Astrocyte (in vitro differentiated cells and primary cell): ENCODE measurements at regions not wholly inside any gene's neighbourhood (a gene's known extent, or its start where the extent isn't known, plus 50 kb on each side); places are given as distances from the start of the nearest gene placed in this dataset.
"Not testable (repeated sequence)": the region's sequence is repeated elsewhere in the genome, so short reads cannot be mapped to it uniquely, and the experiment has no call there.

Source experiments
- DNase-seq: peaks from one replicate; pipeline ENCODE4 v3.0.0-alpha.2; 2010; ENCODE audit warnings: low read depth
- FAIRE-seq: peaks from 2 replicates; lab custom pipeline; 2011; peaks lifted over from hg19 to GRCh38; lab: Jason Lieb, UNC
- H2AFZ ChIP-seq: 2 replicates; pipeline ENCODE4 v1.6.0; 2012; ENCODE audit warnings: low read depth, low read length, inconsistent platforms
- H3K27ac ChIP-seq: 2 replicates; pipeline ENCODE4 v1.5.1; 2011; ENCODE audit warnings: low read depth, low read length, inconsistent platforms
- H3K27me3 ChIP-seq: 2 replicates; pipeline ENCODE4 v1.6.0; 2011; ENCODE audit warnings: low read length, inconsistent platforms; ENCODE audit not compliant: insufficient read depth
- H3K36me3 ChIP-seq: 2 replicates; pipeline ENCODE4 v1.5.1; 2011; ENCODE audit warnings: low read length, inconsistent platforms; ENCODE audit not compliant: insufficient read depth
- H3K4me1 ChIP-seq: 2 replicates; pipeline ENCODE4 v1.5.1; 2011; ENCODE audit warnings: low read length, inconsistent platforms; ENCODE audit not compliant: insufficient read depth
- H3K4me2 ChIP-seq: 2 replicates; pipeline ENCODE4 v1.6.0; 2012; ENCODE audit warnings: low read length, inconsistent platforms
- H3K4me3 ChIP-seq: 2 replicates; pipeline ENCODE4 v1.5.1; 2011; ENCODE audit warnings: low read depth, mild to moderate bottlenecking, low read length, inconsistent platforms; ENCODE audit not compliant: insufficient read depth
- H3K79me2 ChIP-seq: 2 replicates; pipeline ENCODE4 v1.6.0; 2012; ENCODE audit warnings: mild to moderate bottlenecking, low read length, inconsistent platforms; ENCODE audit not compliant: insufficient read depth
- H3K9ac ChIP-seq: 2 replicates; pipeline ENCODE4 v1.6.0; 2012; ENCODE audit warnings: mild to moderate bottlenecking, low read length, inconsistent platforms
- H3K9me3 ChIP-seq: 2 replicates; pipeline ENCODE4 v1.5.1; 2012; ENCODE audit warnings: low read depth, mild to moderate bottlenecking, low read length, inconsistent platforms; ENCODE audit not compliant: insufficient read depth
- H4K20me1 ChIP-seq: 2 replicates; pipeline ENCODE4 v1.6.0; 2012; ENCODE audit warnings: low read length, inconsistent platforms; ENCODE audit not compliant: insufficient read depth
- H3K27ac Mint-ChIP-seq: one replicate; pipeline ENCODE4 v1.8.0; 2021; ENCODE audit warnings: mild to moderate bottlenecking, mixed read lengths; ENCODE audit not compliant: unreplicated experiment
- H3K27me3 Mint-ChIP-seq: one replicate; pipeline ENCODE4 v1.8.0; 2021; ENCODE audit warnings: low read depth, mixed read lengths; ENCODE audit not compliant: unreplicated experiment
- H3K36me3 Mint-ChIP-seq: one replicate; pipeline ENCODE4 v1.8.0; 2021; ENCODE audit warnings: low read depth, mixed read lengths; ENCODE audit not compliant: unreplicated experiment
- H3K4me1 Mint-ChIP-seq: one replicate; pipeline ENCODE4 v1.8.0; 2021; ENCODE audit warnings: low read depth, mixed read lengths; ENCODE audit not compliant: unreplicated experiment
- H3K4me3 Mint-ChIP-seq: one replicate; pipeline ENCODE4 v1.8.0; 2021; ENCODE audit warnings: mild to moderate bottlenecking, moderate library complexity, mixed read lengths; ENCODE audit not compliant: unreplicated experiment
- H3K9me3 Mint-ChIP-seq: one replicate; pipeline ENCODE4 v1.8.0; 2021; ENCODE audit warnings: mild to moderate bottlenecking, mixed read lengths; ENCODE audit not compliant: unreplicated experiment
- EZH2 ChIP-seq: IDR thresholded peaks from 2 replicates; pipeline ENCODE4 v1.6.1; 2012; ENCODE audit warnings: mild to moderate bottlenecking, low read length, inconsistent platforms; ENCODE audit not compliant: insufficient read depth
- TF ChIP-seq, protein P1 (sequence below): IDR thresholded peaks from 2 replicates; pipeline ENCODE4 v1.5.1; 2011; ENCODE audit warnings: low read depth, mild to moderate bottlenecking, inconsistent platforms, low read length, moderate library complexity; ENCODE audit not compliant: insufficient read depth

DNA sequence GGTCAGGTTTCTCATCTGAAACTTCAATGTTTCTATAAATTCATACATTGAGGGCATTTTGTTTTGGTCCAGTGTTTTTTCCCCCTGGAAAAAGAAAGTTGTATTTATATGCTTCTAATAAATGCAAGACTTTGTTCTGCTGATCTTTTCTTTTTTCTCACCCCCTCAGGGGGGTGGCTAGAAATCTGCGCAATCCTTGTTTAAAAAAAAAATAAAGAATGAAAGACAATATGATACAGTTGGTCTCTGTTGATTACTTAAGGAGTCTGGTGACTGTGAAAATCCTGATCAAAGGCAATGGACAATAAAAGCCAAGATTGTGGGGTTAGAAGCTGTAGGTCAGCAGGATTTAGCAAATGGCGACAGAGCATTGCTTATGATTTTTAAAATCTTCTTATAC is 180.5 kb downstream of the KIT start:
- H3K4me1 Mint-ChIP-seq = no peaks in the 10 kb centered on the region

DNA sequence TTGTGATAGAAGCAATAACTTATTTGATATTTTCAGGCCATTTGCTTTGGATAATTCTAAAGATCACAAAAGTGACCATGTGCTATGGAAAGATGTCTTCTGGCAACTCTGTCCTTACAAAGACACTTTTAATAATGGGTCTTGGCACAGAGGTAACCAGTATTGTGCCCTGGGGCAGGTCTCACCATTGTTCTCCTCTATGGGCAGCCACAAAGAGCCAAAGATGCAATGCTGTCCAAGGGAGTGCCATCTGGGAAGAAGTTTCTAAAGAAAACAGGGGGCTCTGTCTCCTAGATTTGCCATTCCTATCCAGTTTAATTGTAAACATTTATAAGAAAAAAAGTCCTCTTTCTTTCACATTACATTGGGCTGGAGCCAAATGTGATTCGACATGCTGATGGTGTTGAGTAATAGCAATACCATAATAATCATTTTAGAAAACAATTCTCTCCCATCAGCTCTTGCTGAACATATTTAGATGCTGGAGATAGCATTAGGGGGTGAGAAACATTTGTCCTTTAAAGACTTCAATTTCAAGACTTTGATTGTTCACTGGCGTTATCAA is 179.9 kb downstream of the KIT start:
- Histone ChIP-seq H2AFZ (no peak overlapping the region), H3K36me3 (no peaks in the 10 kb centered on the region), H3K9me3 (no peaks in the 10 kb centered on the region), H3K4me3 (no peak overlapping the region), H3K79me2 (no peaks in the 10 kb centered on the region), H4K20me1 (no peaks in the 10 kb centered on the region), H3K4me2 (no peak overlapping the region), H3K27ac (no peak overlapping the region), H3K4me1 (no peaks in the 10 kb centered on the region), H3K27me3 (no peaks in the 10 kb centered on the region), H3K9ac (no peak overlapping the region)
- Mint-ChIP-seq H3K9me3 (no peaks in the 10 kb centered on the region), H3K4me1 (no peaks in the 10 kb centered on the region), H3K4me3 (no peak overlapping the region), H3K36me3 (no peaks in the 10 kb centered on the region), H3K27ac (no peak overlapping the region), H3K27me3 (no peaks in the 10 kb centered on the region)
- DNase-seq (no peak), FAIRE-seq (peak; percentile 9)
- TF ChIP-seq EZH2 = no peak
- TF ChIP-seq, protein P1, sequence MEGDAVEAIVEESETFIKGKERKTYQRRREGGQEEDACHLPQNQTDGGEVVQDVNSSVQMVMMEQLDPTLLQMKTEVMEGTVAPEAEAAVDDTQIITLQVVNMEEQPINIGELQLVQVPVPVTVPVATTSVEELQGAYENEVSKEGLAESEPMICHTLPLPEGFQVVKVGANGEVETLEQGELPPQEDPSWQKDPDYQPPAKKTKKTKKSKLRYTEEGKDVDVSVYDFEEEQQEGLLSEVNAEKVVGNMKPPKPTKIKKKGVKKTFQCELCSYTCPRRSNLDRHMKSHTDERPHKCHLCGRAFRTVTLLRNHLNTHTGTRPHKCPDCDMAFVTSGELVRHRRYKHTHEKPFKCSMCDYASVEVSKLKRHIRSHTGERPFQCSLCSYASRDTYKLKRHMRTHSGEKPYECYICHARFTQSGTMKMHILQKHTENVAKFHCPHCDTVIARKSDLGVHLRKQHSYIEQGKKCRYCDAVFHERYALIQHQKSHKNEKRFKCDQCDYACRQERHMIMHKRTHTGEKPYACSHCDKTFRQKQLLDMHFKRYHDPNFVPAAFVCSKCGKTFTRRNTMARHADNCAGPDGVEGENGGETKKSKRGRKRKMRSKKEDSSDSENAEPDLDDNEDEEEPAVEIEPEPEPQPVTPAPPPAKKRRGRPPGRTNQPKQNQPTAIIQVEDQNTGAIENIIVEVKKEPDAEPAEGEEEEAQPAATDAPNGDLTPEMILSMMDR = no peak

More for the DNA sequence above, 180.5 kb downstream of the KIT start:
- H3K4me3 ChIP-seq = no peak overlapping the region
- no peaks in the 10 kb centered on the region for H3K36me3 ChIP-seq
- no peaks in the 10 kb centered on the region for H3K27me3 ChIP-seq
- no peak overlapping the region for H3K4me3 Mint-ChIP-seq
- no peaks in the 10 kb centered on the region for H3K9me3 ChIP-seq
- no peaks in the 10 kb centered on the region for H4K20me1 ChIP-seq
- H3K27ac Mint-ChIP-seq = no peak overlapping the region
- no peaks in the 10 kb centered on the region for H3K9me3 Mint-ChIP-seq
- DNase-seq = no peak
- no peak for FAIRE-seq
- no peaks in the 10 kb centered on the region for H3K27me3 Mint-ChIP-seq
- H2AFZ ChIP-seq = no peak overlapping the region
- no peak overlapping the region for H3K27ac ChIP-seq
- TF ChIP-seq, protein P1 = no peak
- no peak for TF ChIP-seq EZH2
- H3K9ac ChIP-seq = no peak overlapping the region
- no peaks in the 10 kb centered on the region for H3K4me1 ChIP-seq
- H3K79me2 ChIP-seq = no peaks in the 10 kb centered on the region
- H3K36me3 Mint-ChIP-seq = no peaks in the 10 kb centered on the region
- H3K4me2 ChIP-seq = no peak overlapping the region

DNA sequence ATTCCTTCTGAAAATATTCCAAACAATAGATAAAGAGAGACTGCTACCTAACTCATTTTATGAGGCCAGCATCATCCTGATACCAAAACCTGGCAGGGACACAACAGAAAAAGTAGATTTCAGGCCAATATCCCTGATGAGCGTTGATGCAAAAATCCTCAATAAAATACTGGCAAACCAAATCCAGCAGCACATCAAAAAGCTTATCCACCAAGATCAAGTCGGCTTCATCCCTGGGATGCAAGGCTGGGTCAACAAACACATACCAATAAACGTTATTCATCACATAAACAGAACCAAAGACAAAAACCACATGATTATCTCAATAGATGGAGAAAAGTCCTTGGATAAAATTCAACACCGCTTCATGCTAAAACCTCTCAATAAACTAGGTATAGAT is 170.6 kb downstream of the KIT start:
- DNase-seq, H3K4me2 ChIP-seq, H3K4me1 ChIP-seq, H3K9me3 ChIP-seq, H3K36me3 ChIP-seq, H3K4me3 ChIP-seq, H3K27me3 ChIP-seq, H3K9ac ChIP-seq, H4K20me1 ChIP-seq, H3K79me2 ChIP-seq, H3K27ac ChIP-seq, H2AFZ ChIP-seq, H3K27ac Mint-ChIP-seq, H3K36me3 Mint-ChIP-seq, H3K4me3 Mint-ChIP-seq, FAIRE-seq, H3K27me3 Mint-ChIP-seq, H3K4me1 Mint-ChIP-seq: not testable (repeated sequence)
- peaks cover 17% of the 10 kb centered on the region for H3K9me3 Mint-ChIP-seq
